Bronchial epithelial cell (primary cell): ENCODE measurements at regions not wholly inside any gene's neighbourhood (a gene's known extent, or its start where the extent isn't known, plus 50 kb on each side); places are given as distances from the start of the nearest gene placed in this dataset.

Experiments
- DNase-seq: peaks from one replicate; pipeline ENCODE4 v3.0.0-alpha.2; 2010; ENCODE audit warnings: low read depth
- FAIRE-seq: peaks from 2 replicates; lab custom pipeline; 2011; peaks lifted over from hg19 to GRCh38; lab: Jason Lieb, UNC
- H3K27me3 ChIP-seq: 2 replicates; pipeline ENCODE4 v1.5.1; 2011; ENCODE audit warnings: low read length; ENCODE audit not compliant: control insufficient read depth, insufficient read depth
- H3K36me3 ChIP-seq: 2 replicates; pipeline ENCODE4 v1.5.1; 2011; ENCODE audit warnings: low read length; ENCODE audit not compliant: control insufficient read depth, insufficient read depth
- H3K4me3 ChIP-seq: 2 replicates; pipeline ENCODE4 v1.5.1; 2011; ENCODE audit warnings: mild to moderate bottlenecking, low read depth, low read length, control low read depth
- TF ChIP-seq, protein P1 (sequence below): IDR thresholded peaks from 2 replicates; pipeline ENCODE4 v1.5.1; 2011; ENCODE audit warnings: mild to moderate bottlenecking, moderate library complexity, low read length, control low read depth, inconsistent platforms; ENCODE audit not compliant: insufficient read depth, severe bottlenecking

GRCh38 chrX:42855259-42855658 is 77.3 kb upstream of the PPP1R2C start:
- no peaks in the 10 kb centered on the region for H3K27me3 ChIP-seq
- no peak for FAIRE-seq
- no peak for DNase-seq
- no peak overlapping the region for H3K4me3 ChIP-seq
- no peaks in the 10 kb centered on the region for H3K36me3 ChIP-seq
- TF ChIP-seq, protein P1, sequence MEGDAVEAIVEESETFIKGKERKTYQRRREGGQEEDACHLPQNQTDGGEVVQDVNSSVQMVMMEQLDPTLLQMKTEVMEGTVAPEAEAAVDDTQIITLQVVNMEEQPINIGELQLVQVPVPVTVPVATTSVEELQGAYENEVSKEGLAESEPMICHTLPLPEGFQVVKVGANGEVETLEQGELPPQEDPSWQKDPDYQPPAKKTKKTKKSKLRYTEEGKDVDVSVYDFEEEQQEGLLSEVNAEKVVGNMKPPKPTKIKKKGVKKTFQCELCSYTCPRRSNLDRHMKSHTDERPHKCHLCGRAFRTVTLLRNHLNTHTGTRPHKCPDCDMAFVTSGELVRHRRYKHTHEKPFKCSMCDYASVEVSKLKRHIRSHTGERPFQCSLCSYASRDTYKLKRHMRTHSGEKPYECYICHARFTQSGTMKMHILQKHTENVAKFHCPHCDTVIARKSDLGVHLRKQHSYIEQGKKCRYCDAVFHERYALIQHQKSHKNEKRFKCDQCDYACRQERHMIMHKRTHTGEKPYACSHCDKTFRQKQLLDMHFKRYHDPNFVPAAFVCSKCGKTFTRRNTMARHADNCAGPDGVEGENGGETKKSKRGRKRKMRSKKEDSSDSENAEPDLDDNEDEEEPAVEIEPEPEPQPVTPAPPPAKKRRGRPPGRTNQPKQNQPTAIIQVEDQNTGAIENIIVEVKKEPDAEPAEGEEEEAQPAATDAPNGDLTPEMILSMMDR: no peak

GRCh38 chrX:42857766-42858165 is 79.8 kb upstream of the PPP1R2C start:
- DNase-seq: no peak
- Histone ChIP-seq H3K36me3 (no peaks in the 10 kb centered on the region), H3K27me3 (no peaks in the 10 kb centered on the region), H3K4me3 (no peak overlapping the region)
- TF ChIP-seq, protein P1: no peak
- no peak for FAIRE-seq

- TF ChIP-seq, protein P1: no peak
- Histone ChIP-seq H3K27me3 (no peaks in the 10 kb centered on the region), H3K36me3 (no peaks in the 10 kb centered on the region), H3K4me3 (no peak overlapping the region)
- no peak for FAIRE-seq
- DNase-seq: peak; percentile 21
These were observed 91.0 kb upstream of the PPP1R2C start for GRCh38 chrX:42869011-42869410.

GRCh38 chrX:42869659-42870476 is 91.9 kb upstream of the PPP1R2C start:
- no peaks in the 10 kb centered on the region for H3K27me3 ChIP-seq
- TF ChIP-seq, protein P1: no peak
- DNase-seq: no peak
- H3K4me3 ChIP-seq: no peak overlapping the region
- H3K36me3 ChIP-seq: no peaks in the 10 kb centered on the region
- FAIRE-seq: no peak

DNA sequence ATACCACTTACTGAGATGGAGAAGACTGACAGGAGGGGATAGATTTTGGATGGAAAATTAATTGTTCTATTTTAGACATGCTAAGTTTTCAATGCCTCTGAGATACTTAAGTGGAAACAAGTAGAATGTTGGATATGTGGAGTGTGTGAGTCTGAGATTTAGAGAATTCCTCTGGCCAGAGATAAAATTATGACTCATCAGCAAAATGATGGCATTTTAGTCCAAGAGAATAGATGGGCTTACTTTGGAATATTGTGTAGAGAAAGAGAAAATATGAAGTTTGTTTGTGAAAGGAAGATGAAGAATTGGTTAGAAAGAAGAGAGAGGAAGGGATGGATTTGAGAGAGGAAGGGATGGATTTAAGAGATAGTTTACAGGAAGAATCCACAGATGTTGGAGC is 108.6 kb upstream of the PPP1R2C start:
- no peak for FAIRE-seq

More for the DNA sequence above, 108.6 kb upstream of the PPP1R2C start:
- TF ChIP-seq, protein P1: no peak
- no peak for DNase-seq
- H3K27me3 ChIP-seq: no peaks in the 10 kb centered on the region
- no peak overlapping the region for H3K4me3 ChIP-seq
- no peaks in the 10 kb centered on the region for H3K36me3 ChIP-seq
